ENCODE measurements at regions not wholly inside any gene's neighbourhood (a gene's known extent, or its start where the extent isn't known, plus 50 kb on each side); places are given as distances from the start of the nearest gene placed in this dataset.

- no peak for TF ChIP-seq CTCF (IDR thresholded peaks at IDR 0.05; ENCODE audit: low read depth, low read length)
- CTCF ChIA-PET, result interaction anchor here (0.6 to 1.0 kb wide), 2 partner anchors 13 to 418 kb away, joined by 3 read pairs; no protein-coding TSS in a partner anchor
- POLR2A ChIA-PET, result no interaction called here
- Histone ChIP-seq H3K27me3 (ENCODE audit: control insufficient read depth, insufficient read depth, low read length) (peaks cover 2% of the 10 kb centered on the region), H3K9me3 (ENCODE audit: control insufficient read depth, insufficient read depth, low read length) (peaks cover 12% of the 10 kb centered on the region), H3K4me3 (ENCODE audit: low read depth, low read length) (no peak overlapping the region), H3K27ac (ENCODE audit: low read depth, low read length) (no peak overlapping the region)
- DNase-seq (ENCODE audit: low read depth, low spot score), result no peak
Observed at GRCh38 chr4:38306482-38307071, 346.4 kb downstream of the PTTG2 start.

- no peak overlapping the region for H3K27ac ChIP-seq (ENCODE audit: low read depth, low read length)
- no peak overlapping the region for H3K4me3 ChIP-seq (ENCODE audit: low read depth, low read length)
- POLR2A ChIA-PET, result no interaction called here
- CTCF ChIA-PET, result interaction anchor here (0.6 to 3.2 kb wide), 3 partner anchors 11 to 246 kb away, joined by 4 to 20 read pairs (median 4); no protein-coding TSS in a partner anchor
- no peak for TF ChIP-seq CTCF (IDR thresholded peaks at IDR 0.05; ENCODE audit: low read depth, low read length)
- DNase-seq (ENCODE audit: low read depth, low spot score), result no peak
- H3K9me3 ChIP-seq (ENCODE audit: control insufficient read depth, insufficient read depth, low read length), result peaks cover under 1% of the 10 kb centered on the region; the same call in 1 of the 2 replicates
- no peaks in the 10 kb centered on the region for H3K27me3 ChIP-seq (ENCODE audit: control insufficient read depth, insufficient read depth, low read length)
Observed at GRCh38 chr4:38308728-38309311, 348.6 kb downstream of the PTTG2 start.

GRCh38 chr4:38309471-38309870, 349.3 kb downstream of the PTTG2 start:
- TF ChIP-seq CTCF (IDR thresholded peaks at IDR 0.05; ENCODE audit: low read depth, low read length), result no peak
- Histone ChIP-seq H3K9me3 (ENCODE audit: control insufficient read depth, insufficient read depth, low read length) (no peaks in the 10 kb centered on the region; the same call in 1 of the 2 replicates), H3K27me3 (ENCODE audit: control insufficient read depth, insufficient read depth, low read length) (no peaks in the 10 kb centered on the region), H3K4me3 (ENCODE audit: low read depth, low read length) (no peak overlapping the region), H3K27ac (ENCODE audit: low read depth, low read length) (no peak overlapping the region)
- no peak for DNase-seq (ENCODE audit: low read depth, low spot score)
- ChIA-PET CTCF (interaction anchor here (0.6 to 3.2 kb wide), 3 partner anchors 11 to 247 kb away, joined by 4 to 20 read pairs (median 4); no protein-coding TSS in a partner anchor), POLR2A (no interaction called here)

GRCh38 chr4:38310446-38311043, 350.3 kb downstream of the PTTG2 start:
- no peak for TF ChIP-seq CTCF (IDR thresholded peaks at IDR 0.05; ENCODE audit: low read depth, low read length)
- Histone ChIP-seq H3K9me3 (ENCODE audit: control insufficient read depth, insufficient read depth, low read length) (no peaks in the 10 kb centered on the region), H3K4me3 (ENCODE audit: low read depth, low read length) (no peak overlapping the region), H3K27me3 (ENCODE audit: control insufficient read depth, insufficient read depth, low read length) (no peaks in the 10 kb centered on the region), H3K27ac (ENCODE audit: low read depth, low read length) (no peak overlapping the region)
- ChIA-PET CTCF (interaction anchor here (3.2 kb wide), 1 partner anchor 10 kb away, joined by 20 read pairs; no protein-coding TSS in a partner anchor), POLR2A (no interaction called here)
- no peak for DNase-seq (ENCODE audit: low read depth, low spot score)
